ENCODE measurements at regions not wholly inside any gene's neighbourhood (a gene's known extent, or its start where the extent isn't known, plus 50 kb on each side); places are given as distances from the start of the nearest gene placed in this dataset.

GRCh38 chr2:57733956-57734355 is 312.6 kb upstream of the VRK2 start:
- no peak for DNase-seq

- no peak for DNase-seq
Measured at GRCh38 chr2:57740891-57741290, 305.7 kb upstream of the VRK2 start.

GRCh38 chr2:57753636-57754035 is 293.0 kb upstream of the VRK2 start:
- no peak for DNase-seq

GRCh38 chr2:57758686-57759085 is 287.9 kb upstream of the VRK2 start:
- no peak for DNase-seq

- DNase-seq: no peak
Measured at GRCh38 chr2:57759131-57759530, 287.5 kb upstream of the VRK2 start.

GRCh38 chr2:57759822-57760300 is 286.7 kb upstream of the VRK2 start:
- peak; percentile 40 for DNase-seq

- DNase-seq: no peak
Measured at GRCh38 chr2:57760381-57760801, 286.2 kb upstream of the VRK2 start.

GRCh38 chr2:57776916-57777315 is 269.7 kb upstream of the VRK2 start:
- DNase-seq: no peak

GRCh38 chr2:57782587-57782986 is 264.0 kb upstream of the VRK2 start:
- DNase-seq: no peak

GRCh38 chr2:57793310-57793709 is 253.3 kb upstream of the VRK2 start:
- no peak for DNase-seq

- DNase-seq: no peak
Measured at GRCh38 chr2:57796527-57796926, 250.1 kb upstream of the VRK2 start.

GRCh38 chr2:57798346-57798745 is 248.3 kb upstream of the VRK2 start:
- DNase-seq: no peak

GRCh38 chr2:57802243-57802642 is 244.4 kb upstream of the VRK2 start:
- no peak for DNase-seq

- no peak for DNase-seq
Measured at GRCh38 chr2:57804971-57805370, 241.6 kb upstream of the VRK2 start.

- no peak for DNase-seq
Measured at GRCh38 chr2:57806449-57806968, 240.1 kb upstream of the VRK2 start.

GRCh38 chr2:57809230-57809629 is 237.4 kb upstream of the VRK2 start:
- DNase-seq: no peak

- DNase-seq: no peak
Measured at GRCh38 chr2:57821088-57821487, 225.5 kb upstream of the VRK2 start.

GRCh38 chr2:57828221-57828620 is 218.4 kb upstream of the VRK2 start:
- no peak for DNase-seq

GRCh38 chr2:57834666-57835065 is 211.9 kb upstream of the VRK2 start:
- no peak for DNase-seq

- no peak for DNase-seq
Measured at GRCh38 chr2:57842531-57842930, 204.1 kb upstream of the VRK2 start.

- no peak for DNase-seq
Measured at GRCh38 chr2:57843158-57843557, 203.4 kb upstream of the VRK2 start.

GRCh38 chr2:57848723-57849122 is 197.9 kb upstream of the VRK2 start:
- DNase-seq: no peak

- DNase-seq: no peak
Measured at GRCh38 chr2:57849843-57850242, 196.8 kb upstream of the VRK2 start.

GRCh38 chr2:57850415-57851130 is 196.0 kb upstream of the VRK2 start:
- no peak for DNase-seq

- no peak for DNase-seq
Measured at GRCh38 chr2:57855212-57855611, 191.4 kb upstream of the VRK2 start.
